ENCODE measurements at regions not wholly inside any gene's neighbourhood (a gene's known extent, or its start where the extent isn't known, plus 50 kb on each side); places are given as distances from the start of the nearest gene placed in this dataset.

GRCh38 chr2:185144159-185144919, 546.0 kb downstream of the ZNF804A start:
- POLR2A ChIA-PET = no interaction called here
- no peak for DNase-seq (ENCODE audit: extremely low spot score)
- CTCF ChIA-PET = interaction anchor here (1.3 kb wide), 1 partner anchor 10 kb away, joined by 4 read pairs; no protein-coding TSS in a partner anchor
- TF ChIP-seq CTCF (IDR thresholded peaks at IDR 0.05; ENCODE audit: control extremely low read depth, extremely low read depth, low read depth, missing control alignments) = no peak

- no peak for DNase-seq (ENCODE audit: extremely low spot score)
- ChIA-PET POLR2A (no interaction called here), CTCF (interaction anchor here (1.2 kb wide), 1 partner anchor 24 kb away, joined by 4 read pairs; no protein-coding TSS in a partner anchor)
- TF ChIP-seq CTCF (IDR thresholded peaks at IDR 0.05; ENCODE audit: control extremely low read depth, extremely low read depth, low read depth, missing control alignments) = no peak
Measured at GRCh38 chr2:185145316-185146121, 547.2 kb downstream of the ZNF804A start.

- DNase-seq (ENCODE audit: extremely low spot score) = no peak
- TF ChIP-seq CTCF (IDR thresholded peaks at IDR 0.05; ENCODE audit: control extremely low read depth, extremely low read depth, low read depth, missing control alignments) = no peak
- CTCF ChIA-PET = no interaction called here
- POLR2A ChIA-PET = no interaction called here
Measured at GRCh38 chr2:185147361-185147760, 549.0 kb downstream of the ZNF804A start.

GRCh38 chr2:185152186-185152585, 553.9 kb downstream of the ZNF804A start:
- POLR2A ChIA-PET = no interaction called here
- DNase-seq (ENCODE audit: extremely low spot score) = no peak
- CTCF ChIA-PET = no interaction called here
- no peak for TF ChIP-seq CTCF (IDR thresholded peaks at IDR 0.05; ENCODE audit: control extremely low read depth, extremely low read depth, low read depth, missing control alignments)

- ChIA-PET POLR2A (no interaction called here), CTCF (no interaction called here)
- DNase-seq (ENCODE audit: extremely low spot score) = no peak
- TF ChIP-seq CTCF (IDR thresholded peaks at IDR 0.05; ENCODE audit: control extremely low read depth, extremely low read depth, low read depth, missing control alignments) = no peak
Measured at GRCh38 chr2:185161701-185162100, 563.4 kb downstream of the ZNF804A start.

GRCh38 chr2:185174353-185174752, 564.3 kb upstream of the FSIP2 start:
- no peak for DNase-seq (ENCODE audit: extremely low spot score)
- CTCF ChIA-PET = interaction anchor here (1.3 kb wide), 1 partner anchor 11 kb away, joined by 4 read pairs; no protein-coding TSS in a partner anchor

More at GRCh38 chr2:185174353-185174752, 564.3 kb upstream of the FSIP2 start:
- POLR2A ChIA-PET = no interaction called here
- TF ChIP-seq CTCF (IDR thresholded peaks at IDR 0.05; ENCODE audit: control extremely low read depth, extremely low read depth, low read depth, missing control alignments) = no peak

Data from GM10248 (cell line).